Urothelium cell line (cell line): ENCODE measurements at regions not wholly inside any gene's neighbourhood (a gene's known extent, or its start where the extent isn't known, plus 50 kb on each side); places are given as distances from the start of the nearest gene placed in this dataset.
"Not testable (repeated sequence)": the region's sequence is repeated elsewhere in the genome, so short reads cannot be mapped to it uniquely, and the experiment has no call there.

Experiments
- DNase-seq: peaks from one replicate; pipeline ENCODE4 v3.0.0; 2011; ENCODE audit warnings: low spot score, mixed read lengths
- FAIRE-seq: peaks from 2 replicates; lab custom pipeline; 2011; peaks lifted over from hg19 to GRCh38; lab: Jason Lieb, UNC

- no peak for DNase-seq
- no peak for FAIRE-seq
Measured at GRCh38 chr6:21872749-21873148, 279.2 kb downstream of the SOX4 start.

GRCh38 chr6:21873562-21873961 is 280.0 kb downstream of the SOX4 start:
- FAIRE-seq (no peak), DNase-seq (peak; percentile 35)

DNA sequence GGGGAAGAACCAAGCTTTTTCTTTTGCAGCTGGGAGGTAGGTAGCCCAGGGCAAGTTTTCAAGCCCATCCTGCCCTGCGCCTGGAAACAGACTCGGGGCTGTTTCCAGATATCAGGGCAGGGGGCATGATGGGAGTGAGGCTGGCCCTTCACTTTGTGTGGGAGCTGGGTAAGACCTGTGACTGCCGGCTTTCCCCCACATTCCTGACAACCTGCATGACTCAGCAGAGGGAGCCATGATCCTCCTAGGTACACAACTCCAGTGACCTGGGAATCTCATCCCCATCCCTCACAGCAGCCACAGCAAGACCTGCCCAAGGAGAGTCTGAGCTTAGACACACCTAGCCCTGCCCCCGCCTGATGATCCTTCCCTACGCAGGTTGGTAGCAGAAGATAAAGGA is 280.8 kb downstream of the SOX4 start:
- no peak for DNase-seq
- no peak for FAIRE-seq

GRCh38 chr6:21877037-21877436 is 283.5 kb downstream of the SOX4 start:
- not testable (repeated sequence) for FAIRE-seq, DNase-seq

DNA sequence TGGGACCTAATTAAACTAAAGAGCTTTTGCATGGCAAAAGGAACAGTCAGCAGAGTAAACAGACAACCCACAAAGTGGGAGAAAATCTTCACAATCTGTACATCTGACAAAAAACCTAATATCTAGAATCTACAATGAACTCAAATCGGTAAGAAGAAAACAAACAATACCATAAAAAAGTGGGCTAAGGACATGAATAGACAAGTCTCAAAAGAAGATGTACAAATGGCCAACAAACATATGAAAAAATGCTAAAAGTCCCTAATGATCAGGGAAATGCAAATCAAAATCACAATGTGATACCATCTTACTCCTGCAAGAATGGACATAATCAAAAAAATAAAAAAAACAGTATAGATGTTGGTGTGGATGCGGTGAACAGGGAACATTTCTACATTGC is 286.7 kb downstream of the SOX4 start:
- FAIRE-seq, DNase-seq: not testable (repeated sequence)

- FAIRE-seq (no peak), DNase-seq (no peak)
Measured at GRCh38 chr6:21881969-21882465, 288.5 kb downstream of the SOX4 start.

GRCh38 chr6:21883595-21884328 is 290.2 kb downstream of the SOX4 start:
- DNase-seq: no peak
- FAIRE-seq: no peak

- FAIRE-seq: no peak
Measured at GRCh38 chr6:21885111-21885510, 291.6 kb downstream of the SOX4 start.

DNA sequence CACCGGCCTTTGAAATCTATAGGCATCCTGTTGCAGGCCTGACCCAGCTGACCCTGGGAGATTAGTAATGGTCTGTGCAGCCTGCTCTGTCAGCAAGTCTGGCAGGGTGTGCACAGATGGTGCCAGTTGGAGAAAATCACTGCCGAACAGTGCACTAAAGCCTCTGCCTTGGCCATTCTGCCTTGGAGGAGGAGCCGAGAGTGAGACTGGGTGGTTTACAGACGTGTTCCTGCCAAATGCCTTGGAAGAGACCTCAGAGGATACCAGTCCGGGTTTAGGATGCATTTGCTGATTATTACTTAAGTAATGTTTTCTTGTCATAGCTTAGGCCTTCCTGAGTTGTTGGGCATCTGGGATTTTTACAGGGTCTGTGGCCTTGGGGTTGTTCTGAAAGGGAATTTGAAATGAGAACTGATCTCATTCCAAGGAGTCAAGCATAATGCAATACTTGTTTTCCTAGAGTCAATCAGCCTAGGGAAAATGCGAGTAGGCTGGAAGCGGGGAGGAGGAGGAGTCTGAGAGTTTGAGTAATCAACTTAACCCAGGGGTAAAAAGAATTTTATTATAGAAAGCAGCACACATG is 292.1 kb downstream of the SOX4 start:
- DNase-seq: peak; percentile 63
- no peak for FAIRE-seq

More at GRCh38 chr6:21885111-21885510, 291.6 kb downstream of the SOX4 start:
- peak; percentile 16 for DNase-seq

DNA sequence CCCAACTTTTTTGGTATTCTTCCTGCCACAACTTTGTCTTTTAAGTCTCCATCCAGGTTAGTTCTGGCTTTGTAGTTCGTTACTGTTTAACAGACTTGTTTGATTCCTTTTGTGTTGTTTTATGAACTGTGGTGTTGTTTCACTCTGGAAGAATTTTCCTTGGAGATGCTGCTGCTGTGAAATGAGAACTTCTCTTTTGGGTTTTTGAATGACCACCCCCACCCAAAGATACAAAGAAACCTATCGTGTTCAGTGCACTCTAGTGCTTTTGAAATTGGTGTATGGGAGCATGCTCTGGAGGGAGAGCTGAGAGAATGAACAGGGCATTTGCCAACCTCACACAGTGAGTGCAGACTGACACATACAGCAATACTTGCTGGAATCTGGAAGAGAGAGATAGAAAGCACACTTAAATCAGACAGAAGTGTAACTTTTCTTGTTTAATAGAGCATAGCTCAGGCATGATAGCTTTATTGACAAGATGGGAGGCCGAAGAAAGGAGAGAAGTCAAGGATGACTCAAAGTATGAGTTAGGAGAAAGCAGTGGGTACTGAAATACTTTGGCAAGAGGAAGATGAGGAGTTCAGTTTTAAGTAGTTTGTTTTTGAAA is 293.1 kb downstream of the SOX4 start:
- FAIRE-seq: no peak
- DNase-seq: no peak

DNA sequence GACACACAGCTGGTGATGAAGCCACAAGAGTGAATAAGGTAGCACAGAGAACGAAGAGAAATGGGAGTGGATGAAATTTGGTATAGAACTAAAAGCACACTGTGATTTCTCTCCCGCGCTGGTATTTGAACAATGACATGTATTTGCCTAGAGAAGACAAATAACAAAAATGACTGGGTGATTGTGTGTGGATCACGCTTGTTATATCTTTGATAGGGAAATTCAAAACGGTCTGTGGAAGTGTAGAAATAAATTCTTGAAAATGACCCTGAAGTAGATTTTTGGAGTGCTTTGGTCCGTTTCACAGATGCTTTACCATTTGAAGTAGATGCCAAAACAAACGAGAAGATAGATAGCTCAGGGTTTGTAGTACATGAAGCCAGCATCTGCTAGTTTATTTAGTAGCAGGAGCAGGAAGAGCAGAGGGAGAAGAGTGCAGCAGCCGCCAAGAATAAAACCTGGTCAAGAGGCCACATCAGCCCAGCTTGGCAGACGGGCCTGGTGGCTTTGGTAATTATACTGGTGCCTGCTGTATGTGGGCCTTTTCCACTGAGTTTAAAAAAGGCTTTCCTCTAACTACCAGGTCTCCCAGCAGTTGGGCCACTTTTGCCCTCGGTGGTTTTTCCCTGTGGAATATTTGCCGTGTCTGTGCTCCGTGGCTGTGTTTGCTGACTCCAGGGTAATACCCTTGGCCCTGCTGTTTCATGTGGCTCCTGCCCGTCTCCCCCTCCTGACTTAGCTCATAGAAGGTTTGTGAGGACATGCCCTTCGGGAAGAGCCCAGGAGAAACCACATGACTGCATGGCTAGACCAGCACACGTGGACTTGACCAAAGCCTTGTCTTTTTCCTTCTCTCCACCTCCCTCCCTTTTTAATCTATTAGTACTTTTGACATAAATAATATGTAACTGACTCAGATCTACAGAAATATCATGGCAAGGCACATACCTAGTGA is 294.0 kb downstream of the SOX4 start:
- FAIRE-seq: no peak
- no peak for DNase-seq

DNA sequence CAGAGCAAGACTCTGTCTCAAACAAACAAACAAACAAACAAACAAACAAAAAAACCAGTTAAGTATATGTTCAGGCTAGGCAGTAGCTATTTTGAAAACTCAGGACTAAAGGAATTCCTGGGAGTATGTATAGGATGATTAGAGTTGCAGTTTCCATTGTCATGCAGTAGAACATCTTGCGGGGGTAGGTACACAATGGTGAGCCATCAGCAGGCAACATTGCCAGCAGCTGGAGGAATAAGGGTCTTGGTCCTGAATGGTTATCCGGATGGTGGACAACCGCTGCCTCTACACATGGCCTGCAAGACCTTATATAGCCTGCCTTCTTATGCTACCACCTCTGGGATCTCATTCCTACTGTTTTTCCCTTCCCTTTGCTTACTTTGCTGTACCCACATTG is 297.5 kb downstream of the SOX4 start:
- FAIRE-seq: no peak

DNA sequence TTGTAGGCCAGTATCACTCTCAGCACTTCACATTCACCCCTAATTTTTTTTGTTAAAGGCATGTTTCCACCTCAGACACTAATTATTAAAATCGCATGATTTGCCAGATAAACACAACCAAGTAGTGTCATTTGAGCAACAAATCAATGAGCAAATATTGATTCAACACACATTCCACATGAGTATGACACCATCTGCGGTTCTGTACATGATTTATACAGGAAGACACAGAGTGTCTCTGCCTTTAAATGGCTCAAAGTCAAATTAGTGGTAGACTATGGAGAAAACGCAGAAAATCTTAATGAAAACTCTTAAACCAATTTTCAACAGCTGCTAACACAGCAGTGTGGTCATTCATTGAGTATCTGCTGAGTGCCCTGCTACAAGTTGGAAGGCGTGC is 300.2 kb downstream of the SOX4 start:
- DNase-seq: no peak
- FAIRE-seq: no peak

More for the DNA sequence above, 297.5 kb downstream of the SOX4 start:
- no peak for DNase-seq

DNA sequence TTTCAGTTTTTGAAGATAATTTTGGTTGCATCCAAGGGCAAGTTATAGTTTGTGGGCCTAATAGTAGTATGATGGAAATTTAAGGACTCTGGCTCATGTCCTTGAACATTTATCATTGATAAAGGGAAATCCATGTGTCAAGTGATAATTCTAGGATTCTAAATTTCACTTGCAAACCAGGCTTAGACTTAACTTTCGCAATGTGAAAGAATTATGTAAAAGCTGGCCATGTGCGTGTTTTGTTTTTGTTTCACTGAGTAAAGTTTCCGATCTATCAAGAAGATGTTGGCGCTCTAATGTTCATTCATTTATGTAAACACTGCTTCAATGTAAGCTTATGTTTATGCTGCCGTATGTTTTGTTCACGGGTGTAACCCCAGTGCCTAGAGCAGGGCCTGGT is 302.0 kb downstream of the SOX4 start:
- DNase-seq (no peak), FAIRE-seq (no peak)

DNA sequence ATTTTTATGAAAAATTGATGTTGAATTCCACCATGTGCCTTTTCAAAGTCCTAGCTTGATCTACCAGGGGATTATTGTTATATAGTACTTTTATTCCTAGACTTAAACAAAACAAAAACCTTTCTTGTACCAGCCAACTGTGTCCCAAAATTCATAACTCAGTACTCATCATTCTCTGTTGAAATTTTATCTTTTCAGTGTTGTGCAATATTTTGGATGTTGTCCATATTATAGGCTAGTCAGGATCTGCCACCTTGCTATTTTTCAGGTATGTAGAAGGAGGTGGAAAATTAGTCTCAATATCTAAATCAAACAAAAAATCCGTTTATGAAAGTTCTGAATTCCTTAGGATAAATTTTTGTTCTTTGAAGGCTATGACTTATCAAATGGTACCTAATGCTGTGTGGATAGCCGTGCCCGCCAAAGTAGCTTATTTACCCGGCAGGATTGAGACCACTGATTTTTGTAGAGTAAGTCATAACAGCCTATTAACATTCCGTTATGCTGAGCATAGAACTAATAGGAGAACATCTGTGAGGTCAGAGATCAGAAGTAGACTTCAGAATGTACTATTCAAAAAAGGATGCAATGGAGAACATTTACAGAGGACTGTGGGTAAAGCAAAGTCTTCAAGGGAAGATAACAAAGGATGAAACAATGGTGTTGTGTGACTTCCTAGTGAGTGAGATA is 304.7 kb downstream of the SOX4 start:
- no peak for FAIRE-seq
- DNase-seq: no peak

- DNase-seq (no peak), FAIRE-seq (no peak)
Measured at GRCh38 chr6:21899708-21900107, 306.2 kb downstream of the SOX4 start.

GRCh38 chr6:21900730-21901129 is 307.2 kb downstream of the SOX4 start:
- FAIRE-seq: no peak
- DNase-seq: peak; percentile 54

DNA sequence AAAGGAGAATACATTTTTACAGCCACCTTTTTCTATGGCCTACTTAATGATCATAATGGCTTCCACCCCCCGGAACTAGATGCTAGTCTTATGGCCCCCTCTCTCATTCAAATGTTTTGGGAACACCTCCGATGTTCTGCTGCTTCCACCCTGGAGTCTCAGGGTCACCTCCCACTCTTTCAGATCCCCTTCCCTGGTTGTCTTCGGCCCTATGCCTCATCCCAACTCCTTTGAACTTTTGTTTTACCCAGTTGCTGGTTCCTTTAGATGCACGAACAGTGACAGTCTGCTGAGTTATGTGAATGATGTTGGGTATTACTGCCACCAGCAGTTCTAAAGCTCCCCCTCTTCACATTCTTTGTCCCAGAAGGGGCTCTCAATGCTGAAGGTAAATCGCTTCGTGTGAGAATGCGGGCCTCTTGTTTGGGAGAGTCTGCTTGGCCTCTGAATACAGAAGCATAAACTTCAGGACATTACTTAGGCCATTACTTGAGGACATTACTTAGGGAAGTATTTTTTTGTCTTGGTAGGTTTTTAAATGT is 309.1 kb downstream of the SOX4 start:
- DNase-seq (no peak), FAIRE-seq (no peak)

DNA sequence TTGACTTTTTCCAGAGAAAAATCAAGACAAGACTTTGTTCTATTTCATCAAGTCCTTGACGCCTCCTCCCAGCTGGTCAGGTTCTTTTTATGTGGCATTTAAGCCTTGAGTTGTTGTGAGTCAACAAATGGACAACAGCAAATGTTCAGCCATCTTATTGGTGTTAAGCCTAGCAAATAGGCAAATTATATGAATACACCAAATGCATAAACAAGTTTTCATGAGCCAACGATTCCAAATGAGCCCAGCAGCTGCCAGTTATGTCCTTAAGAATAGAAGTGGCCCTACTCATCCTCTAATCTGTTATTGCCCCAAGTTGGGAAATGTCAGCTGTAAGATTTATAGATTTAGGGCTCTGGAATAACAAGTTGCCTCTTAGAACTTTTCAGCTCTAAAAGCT is 312.0 kb downstream of the SOX4 start:
- no peak for FAIRE-seq

DNA sequence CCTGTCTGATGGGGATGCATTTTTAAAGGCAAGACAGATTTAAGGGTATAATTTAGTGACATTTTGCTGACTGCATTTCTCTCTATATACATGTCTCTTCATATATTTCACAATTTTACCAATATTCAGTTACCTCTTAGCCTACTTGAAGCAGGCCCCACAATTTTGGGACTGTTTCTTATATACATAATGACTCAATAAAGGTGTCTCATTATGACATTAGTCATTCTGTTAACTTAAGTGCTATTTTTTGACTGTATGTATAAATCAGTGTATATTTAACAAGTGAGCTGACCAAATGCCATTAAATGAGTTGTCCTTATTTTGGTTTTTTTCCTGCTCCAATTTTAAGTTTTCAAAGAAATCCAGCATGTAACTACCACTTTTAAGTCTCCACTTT is 313.3 kb downstream of the SOX4 start:
- FAIRE-seq: no peak

More for the DNA sequence above, 312.0 kb downstream of the SOX4 start:
- DNase-seq: no peak

More for the DNA sequence above, 313.3 kb downstream of the SOX4 start:
- DNase-seq: no peak
